ENCODE measurements at regions not wholly inside any gene's neighbourhood (a gene's known extent, or its start where the extent isn't known, plus 50 kb on each side); places are given as distances from the start of the nearest gene placed in this dataset.

DNA sequence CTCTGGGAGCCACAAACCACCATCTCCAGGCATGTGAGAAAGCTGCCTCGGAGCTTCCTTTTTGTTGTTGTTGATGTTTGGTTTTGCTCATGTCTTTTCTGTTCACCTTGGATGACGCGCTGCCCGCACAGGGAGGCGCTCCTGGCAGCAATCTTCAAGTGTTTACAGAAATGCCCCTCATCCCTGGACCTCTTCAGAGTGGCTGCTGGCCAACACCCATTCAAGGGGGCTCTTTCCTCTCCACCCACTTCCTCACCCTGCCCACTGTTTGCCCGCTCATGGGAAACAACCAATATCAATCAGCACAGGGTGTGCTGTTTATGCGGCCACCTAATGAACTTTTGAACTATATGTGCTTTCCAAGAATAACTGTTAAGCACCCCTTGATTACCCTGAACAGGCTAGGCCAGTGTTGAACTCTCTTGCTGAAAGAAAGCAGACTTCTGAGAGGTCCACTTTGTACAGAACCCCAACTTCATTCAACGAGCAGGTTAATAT lies 355.1 kb upstream of the CLNK start:
- DNase-seq: no peak

DNA sequence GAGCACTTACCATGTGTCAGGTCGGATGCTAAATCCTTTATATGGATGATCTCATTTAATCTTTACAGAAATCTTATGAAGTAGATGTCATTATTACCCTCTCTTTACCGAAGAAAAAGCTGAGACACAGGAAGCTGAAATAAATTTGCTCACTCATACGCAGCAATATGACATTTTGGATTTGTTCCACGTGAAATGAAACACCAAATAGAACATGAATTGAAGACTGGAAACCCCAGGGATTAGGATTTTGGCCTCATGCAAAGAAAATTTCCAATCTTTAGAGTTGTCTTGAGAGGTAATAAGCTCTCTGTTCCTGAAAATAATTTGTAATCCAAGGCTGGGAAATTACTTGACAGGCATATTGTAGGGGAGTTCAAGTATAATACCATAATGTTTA lies 354.4 kb upstream of the CLNK start:
- DNase-seq: peak; percentile 43

DNA sequence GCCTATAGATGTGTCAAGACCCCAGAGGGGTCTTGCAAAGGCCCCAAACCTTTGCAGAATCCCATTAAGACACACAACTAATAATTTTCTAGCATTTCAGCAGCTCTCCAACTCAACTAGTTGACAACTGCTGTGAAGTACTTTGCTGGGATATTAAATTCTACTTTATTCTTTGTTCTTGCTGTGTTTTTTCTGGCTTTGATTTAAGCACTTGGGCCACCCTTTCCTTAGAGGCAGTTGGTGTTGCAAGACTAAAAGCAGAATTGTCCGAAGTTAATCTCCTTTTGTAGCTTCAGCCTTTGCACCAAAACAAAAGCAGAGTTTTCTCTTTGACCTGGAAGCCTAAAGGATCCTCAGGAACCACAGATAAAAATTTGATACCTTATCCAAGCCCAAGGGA lies 353.1 kb upstream of the CLNK start:
- no peak for DNase-seq

DNA sequence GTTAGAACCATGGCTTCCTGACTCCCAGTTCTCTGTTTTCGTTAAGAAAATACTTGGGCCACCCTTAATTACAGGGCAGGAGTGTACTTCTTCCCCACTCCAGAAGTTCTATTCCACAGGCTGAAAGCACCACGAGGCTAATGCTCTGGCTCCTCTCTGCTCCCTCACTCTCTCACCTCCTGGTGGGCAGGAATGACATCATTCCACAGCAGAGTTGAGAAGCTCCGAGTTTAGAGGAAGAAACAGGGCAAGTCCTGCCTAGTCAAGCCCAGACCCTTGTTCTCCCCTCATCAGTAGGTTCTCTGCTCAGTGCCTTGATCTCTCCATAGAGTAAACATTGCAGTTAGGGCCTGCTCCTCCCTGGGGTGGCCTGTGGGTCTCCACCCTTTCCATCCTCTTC lies 343.8 kb upstream of the CLNK start:
- no peak for DNase-seq

DNA sequence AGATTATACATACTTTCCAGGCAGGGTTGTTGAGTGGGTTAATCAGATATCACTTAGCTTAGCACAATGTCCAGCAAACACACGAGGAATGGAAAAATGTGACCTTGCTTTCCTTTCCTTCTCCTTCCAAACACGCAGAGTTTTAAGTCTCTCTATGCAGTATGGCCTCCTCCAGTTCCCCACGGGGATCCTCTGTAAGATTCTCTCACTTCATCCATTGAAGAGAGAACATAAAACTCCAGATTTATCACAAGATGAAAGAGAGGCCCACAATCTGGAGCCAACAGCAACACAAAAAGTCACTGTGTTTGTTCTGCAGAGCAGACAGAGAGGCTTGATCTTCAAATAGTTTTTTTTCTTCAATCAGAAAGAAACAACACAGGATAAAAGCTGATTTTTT lies 336.8 kb upstream of the CLNK start:
- DNase-seq: no peak

DNA sequence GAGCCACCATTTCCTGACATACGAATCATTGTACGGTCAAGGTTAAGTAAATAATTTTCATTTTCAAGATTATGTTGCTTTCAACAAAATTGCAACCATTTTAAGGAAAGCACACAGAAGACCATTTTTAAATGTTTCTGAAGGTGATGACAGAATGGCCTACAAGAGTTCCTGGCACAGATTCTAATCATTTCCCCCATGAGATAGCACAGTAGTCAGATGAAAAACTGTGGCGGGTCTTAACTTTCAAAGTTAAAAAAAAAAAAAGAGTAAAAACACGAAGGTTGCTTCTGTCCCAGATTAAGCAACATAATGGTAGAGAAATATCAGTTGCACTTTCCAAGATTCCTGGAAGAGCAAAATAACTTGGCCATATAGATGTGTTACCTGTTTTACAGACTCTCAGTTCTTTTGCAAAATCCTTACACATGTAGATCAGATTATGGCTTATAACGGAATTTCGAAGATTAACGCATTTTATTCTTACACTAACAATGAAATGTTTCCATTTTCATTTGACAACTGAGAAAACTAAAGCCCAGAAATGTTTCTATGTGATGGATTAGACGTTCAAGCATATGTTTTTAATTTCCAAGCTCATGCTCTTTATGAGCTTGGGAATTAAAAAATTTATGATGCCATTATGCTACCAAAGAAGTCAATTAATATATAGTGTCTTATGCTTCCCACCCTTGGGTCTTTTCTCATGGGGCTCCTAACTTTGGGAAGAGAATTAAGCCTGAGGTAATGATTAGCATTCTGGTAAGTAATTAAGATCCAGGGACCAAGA lies 335.1 kb upstream of the CLNK start:
- DNase-seq: peak; percentile 35

DNA sequence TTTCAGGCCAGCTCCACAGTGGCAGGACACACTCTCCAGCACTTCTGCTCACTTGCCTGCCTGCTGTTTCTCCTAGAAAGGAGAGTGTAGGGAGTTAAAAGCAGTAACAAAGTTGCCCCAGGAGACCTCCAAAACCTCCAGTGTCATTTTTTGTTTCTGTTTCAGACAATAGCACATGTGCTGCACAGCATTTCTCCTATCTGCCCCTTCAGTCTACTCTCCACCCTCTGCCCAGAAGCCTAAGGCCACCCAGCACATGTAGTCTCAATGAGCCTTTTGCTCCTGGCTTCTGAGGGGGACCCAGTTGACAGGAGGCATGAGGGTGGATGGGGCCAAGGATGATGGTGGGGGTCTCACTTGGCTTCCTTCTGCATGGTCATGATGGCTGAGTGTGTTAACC lies 329.6 kb upstream of the CLNK start:
- DNase-seq: no peak

DNA sequence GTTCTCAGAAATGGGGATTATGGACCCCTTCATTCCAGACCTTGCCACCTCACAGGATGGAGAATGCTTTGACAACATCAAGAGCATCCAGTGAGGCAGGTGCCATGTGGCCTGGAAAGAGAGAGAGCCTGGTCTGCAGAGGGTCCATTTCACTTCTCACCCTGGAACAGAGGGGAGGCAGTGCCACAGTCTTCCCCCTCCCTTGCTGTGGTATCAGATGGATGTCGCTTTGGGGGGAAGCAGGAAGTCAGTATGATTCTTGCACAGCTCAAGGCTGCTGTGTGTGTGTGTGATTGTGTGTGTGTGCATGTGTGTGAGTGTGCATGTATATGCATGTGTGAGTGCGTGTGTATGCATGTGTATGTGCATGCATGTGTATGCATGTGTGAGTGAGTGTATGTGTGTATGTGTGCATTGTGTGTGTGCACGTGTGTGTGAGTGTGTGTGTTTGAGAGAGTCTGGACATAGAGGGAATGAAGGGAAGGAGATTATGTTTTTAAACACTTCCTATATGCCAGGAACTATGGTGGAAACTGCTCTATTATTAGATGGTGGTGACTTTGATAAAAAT lies 328.6 kb upstream of the CLNK start:
- DNase-seq: no peak

DNA sequence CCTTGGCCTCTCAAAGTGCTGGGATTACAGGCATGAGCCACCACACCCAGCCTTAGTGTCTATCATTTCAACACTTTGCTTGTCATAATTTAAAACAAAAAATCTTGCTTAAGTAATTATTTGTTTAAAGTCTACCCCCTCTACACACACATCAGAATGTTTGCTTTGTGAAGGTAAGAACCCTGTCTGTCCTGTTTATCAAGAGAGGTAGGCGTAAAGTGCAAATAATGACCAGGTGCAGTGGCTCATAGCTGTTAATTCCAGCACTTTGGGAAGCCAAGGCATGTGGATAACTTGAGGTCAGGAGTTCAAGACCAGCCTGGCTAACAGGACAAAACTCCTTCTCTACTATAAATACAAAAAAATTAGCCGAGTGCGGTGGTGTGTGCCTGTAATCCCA lies 326.7 kb upstream of the CLNK start:
- no peak for DNase-seq

DNA sequence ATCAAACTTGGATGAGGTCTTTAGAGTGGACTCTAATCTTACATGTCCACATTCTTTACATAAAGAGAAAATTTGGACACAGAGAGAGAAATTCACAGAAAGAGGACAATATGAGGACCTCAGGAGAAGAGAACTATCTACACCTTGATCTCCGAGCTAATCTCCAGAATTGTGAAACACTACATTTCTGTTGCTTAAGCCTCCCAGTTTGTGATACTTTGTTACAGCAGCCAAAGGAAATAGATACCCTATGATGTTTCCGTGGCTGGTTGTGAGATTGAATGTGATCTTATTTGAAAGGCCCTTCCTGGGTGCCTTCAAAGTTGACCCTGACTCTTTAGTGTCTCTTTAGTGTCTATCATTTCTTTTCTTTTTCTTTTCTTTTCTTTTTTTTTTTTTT lies 326.1 kb upstream of the CLNK start:
- DNase-seq: no peak

DNA sequence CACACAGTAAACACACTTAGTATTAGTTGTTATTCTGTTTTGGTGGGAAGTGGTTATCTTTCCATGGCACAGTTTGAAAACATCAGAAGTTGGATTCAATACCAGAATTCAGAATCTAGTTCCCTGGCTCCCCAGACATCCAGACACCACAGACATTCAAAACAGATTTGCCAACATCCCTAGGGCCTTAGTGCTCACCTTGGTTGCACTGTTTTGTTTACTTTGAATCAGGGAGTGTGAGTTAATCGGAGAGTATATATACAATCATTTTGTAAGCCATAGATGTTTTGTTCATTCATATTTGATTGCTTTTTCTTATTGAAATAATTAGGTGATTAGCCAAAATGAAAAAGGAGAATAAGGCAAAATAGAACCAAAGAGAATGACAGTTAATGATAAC lies 324.7 kb upstream of the CLNK start:
- no peak for DNase-seq

DNA sequence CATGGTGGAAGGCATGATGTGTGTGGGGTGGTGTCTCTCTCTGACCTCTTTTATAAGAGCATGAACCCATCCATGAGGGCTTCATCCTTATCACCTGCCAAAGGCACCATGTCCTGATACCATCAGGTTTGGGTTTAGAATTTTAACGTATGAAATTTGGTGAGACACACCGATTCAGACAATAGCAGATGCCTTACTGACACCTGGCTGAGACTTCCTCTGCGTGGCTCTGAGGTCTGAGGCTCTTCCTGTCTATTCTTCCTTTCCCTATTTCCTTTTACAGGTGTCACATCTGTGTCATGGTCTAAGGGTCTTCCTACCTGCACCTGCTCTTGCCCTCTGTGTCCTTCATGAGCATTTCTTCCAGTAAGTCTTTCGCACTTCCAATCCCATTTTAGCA lies 320.7 kb upstream of the CLNK start:
- no peak for DNase-seq

DNA sequence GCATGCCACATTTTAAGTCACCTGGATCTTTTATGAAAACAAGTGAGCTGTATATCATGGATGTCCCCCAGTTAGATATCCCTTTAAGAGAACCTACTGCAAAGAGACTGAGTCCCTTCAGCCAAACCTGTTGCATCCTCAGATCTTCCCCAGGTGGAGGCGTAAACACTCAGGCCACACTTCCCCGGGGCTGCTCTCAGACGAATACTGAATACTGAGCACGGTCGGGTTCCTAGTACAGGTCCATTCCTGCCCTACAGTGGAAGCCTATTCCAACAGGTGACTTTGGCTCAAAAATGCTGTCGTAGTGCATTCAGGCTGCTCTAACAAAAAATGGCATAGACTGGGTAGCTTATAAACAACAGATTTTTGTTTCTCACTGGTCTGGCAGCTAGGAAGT lies 320.2 kb upstream of the CLNK start:
- no peak for DNase-seq

DNA sequence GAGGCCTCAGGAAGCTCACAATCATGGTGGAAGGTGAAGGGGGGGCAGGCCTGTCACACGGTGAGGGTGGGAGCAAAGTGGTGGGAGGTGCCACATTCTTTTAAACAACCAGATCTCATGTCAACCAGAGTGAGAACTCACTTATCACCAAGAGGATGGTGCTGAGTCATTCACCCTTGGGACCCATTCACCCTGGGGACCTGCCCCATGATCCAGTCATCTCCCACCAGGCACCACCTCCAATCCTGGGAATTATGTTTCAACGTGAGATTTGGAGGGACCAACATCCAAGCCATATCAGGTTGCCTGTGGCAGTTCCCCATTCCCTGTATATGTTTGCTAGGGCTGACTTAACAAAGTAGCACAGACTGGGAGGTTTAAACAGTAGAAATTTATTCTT lies 318.4 kb upstream of the CLNK start:
- no peak for DNase-seq

DNA sequence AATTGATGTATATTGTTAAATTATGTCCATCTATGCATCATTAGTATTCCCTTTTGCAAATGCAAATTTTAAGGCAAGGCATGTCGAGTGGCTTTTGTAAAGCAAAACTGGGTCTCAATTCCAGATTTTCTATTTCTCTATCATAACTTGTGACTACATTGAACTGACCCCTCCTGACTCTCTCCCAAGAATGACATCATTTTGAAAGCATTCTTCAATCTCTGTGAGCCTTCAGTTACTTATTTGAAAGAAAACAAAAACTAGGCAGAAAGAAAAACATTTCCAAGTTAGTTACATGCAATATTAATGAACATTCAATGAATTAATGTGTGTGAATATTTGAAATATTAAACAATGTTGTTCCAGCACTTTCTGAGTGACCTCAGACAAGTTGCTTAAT lies 314.3 kb upstream of the CLNK start:
- peak; percentile 43 for DNase-seq

DNA sequence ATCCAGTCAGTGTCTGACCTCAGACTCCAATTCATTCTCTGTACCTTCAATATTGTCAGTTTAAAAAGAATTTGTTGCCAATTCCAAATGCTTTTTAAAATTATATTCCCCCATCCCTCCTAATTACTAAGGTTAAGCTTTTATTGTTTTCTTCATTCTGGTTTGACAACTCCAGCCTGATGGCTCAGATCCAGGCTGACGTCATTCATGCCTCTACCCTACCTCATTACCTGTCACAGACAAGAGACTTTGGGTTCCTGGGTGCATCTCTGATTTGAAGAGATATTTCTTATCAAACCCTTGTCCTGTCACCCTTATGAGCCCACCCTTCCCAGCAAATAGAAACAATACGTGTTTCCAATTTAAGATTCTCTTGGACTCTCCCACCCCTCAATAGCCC lies 300.2 kb upstream of the CLNK start:
- no peak for DNase-seq

DNA sequence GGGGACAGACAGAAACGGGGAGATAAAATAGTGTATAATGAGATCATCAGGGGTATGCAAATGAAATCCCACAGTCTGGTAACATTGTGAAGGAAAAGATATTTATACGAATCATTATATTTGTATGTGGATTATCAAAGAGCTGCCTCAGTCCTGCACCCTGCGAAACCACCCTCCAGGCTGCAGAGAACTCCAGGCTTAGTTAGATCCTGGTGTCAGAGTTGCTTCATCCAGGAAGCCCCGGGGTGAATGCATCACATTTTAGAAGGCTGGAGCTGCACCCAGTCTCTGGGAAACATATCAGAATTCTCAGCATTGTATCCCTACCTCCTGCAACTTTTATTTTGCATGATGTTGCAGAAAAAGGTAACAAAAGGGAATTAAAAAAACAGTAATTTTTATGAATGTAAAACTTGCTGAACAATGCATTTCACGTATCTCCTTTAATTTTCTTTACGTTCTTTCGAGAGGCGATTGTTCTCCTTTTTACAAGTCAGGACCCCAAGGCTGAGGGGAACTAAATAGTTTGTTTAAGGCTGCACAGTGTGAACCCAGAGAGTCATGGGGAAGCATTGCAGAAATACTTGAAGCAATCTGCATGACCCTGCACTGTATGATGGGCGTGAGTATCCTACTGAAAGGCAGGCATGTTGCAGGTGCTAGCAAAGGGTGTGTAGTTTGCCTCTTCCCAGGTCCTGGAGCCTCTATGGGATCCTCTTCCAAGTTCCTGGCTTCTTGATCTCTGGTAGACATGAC lies 299.5 kb upstream of the CLNK start:
- no peak for DNase-seq

DNA sequence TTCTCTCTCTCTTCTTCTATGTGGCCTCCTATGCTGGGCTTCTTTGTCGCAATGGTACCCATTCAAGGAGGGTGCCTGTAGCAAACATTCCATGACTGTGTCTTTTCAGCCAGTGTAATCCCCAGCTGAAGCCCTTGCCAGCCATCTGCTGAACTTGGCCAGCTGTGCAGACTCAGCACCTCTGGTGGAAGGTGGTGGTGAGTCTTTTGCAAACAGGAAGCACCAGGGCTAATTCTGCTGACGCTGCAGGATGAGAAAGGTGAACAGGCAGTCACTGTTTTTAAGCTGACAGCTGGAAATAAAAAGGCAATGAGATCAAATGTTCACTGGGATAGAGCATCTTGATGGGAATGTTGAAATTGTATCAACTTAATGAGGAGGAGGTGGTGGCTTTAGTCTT lies 298.7 kb upstream of the CLNK start:
- DNase-seq: no peak

DNA sequence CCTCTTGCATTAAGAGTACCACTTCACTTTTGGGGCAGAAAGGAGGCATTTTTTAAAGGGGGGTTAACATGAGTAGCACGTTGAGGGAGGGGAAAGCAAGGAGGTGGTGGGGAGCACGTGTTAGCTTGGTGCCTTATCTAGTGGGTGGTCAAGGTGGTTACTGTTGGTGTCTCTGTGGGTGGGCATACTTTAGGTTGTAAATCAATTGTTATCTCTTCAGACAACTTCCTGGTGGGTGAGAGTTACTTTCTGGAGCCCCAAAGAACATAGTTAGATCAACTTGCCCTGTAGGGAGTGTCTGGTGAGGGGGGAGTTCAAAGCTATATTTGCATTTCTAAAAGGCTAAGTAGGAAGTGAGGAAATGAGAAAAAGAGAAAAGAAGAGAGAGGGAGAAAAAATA lies 297.7 kb upstream of the CLNK start:
- DNase-seq: no peak

DNA sequence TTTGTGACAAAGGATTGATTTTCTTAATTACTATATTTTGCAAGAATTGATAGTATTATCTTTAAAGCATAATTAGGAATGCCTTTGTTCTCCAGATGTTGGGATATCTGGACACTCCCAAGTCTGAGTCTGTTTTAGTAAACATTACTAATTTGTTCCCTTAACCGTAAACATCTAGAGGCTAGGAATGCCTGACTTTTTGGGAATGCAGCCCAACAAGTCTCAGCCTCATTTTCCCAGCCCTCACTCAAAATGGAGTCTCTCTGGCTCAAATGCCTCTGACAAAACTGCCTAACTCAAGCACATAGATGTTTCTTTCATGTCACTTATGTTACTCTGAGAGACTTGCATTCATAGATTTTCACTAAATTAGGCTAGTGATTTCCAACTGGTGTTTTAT lies 297.0 kb upstream of the CLNK start:
- no peak for DNase-seq

DNA sequence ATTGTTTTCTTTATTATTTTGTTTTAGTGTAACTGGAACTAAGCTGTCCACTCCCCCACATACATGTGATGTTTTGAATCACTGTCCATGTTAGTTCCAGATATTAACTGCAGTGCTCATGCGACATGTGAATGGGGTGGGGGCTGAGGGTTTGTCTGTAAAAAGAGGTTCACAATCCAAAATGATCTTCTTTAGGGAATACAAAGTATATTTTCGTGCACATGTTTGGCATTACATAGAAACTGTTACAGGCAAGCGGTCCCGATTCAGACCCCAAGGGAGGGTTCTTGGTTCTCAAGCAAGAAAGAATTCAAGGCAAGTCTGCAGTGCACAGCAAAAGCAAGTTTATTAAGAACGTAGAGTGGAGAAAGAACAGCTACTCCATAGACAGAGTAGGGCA lies 296.5 kb upstream of the CLNK start:
- no peak for DNase-seq

DNA sequence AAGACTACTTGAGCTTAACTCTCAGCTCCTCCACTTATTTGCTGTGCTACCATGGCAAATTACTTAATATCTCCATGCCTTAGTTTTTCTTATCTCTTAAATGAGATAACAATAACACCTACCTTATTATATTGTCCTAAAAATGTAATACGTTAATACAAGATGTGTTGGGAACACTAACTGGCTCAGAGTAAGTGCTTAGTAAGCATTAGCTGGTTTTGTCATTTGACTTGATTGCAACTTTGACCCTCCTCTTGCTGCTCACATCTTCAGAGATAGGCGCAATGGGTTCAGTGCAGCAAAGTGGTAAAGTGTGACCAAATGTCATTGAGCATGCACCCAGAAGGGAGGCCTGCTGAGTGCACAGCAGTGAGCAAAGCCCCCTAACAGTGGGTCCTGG lies 294.5 kb upstream of the CLNK start:
- DNase-seq: no peak

DNA sequence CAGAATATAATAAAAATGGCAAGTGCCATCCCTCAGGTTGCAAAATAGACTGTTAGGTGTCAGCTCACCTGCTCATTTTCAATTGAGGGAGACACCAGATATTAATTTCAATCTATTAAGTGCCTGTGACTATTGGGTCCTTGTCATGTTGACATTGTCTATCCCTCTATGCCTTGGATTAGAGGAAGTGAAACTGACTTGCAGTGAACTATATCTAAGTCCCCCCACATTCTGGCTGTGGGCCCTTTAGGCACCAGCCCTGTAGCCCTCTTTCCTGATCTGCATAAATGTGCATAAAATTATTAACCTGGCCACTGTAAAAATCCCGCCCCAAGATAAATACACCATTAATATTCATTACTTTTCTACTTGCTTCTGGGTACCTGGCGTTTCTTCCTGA lies 293.0 kb upstream of the CLNK start:
- no peak for DNase-seq

DNA sequence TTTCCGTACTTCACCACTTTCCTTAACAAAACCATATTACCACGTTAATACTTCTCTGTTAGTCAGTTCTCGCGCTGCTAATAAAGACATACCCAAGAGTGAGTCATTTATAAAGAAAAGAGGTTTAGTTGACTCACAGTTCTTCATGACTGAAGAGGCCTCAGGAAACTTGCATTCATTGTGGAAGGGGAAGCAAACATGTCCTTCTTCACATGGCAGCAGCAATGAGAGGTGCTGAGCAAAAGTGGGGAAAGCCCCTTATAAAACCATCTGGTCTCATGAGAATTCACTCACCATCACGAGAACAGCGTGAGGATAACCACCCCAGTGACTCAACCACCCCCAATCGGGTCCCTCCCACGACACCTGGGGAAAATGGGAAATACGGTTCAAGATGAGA lies 289.8 kb upstream of the CLNK start:
- no peak for DNase-seq
